Ishikawa (cell line): ENCODE measurements at regions not wholly inside any gene's neighbourhood (a gene's known extent, or its start where the extent isn't known, plus 50 kb on each side); places are given as distances from the start of the nearest gene placed in this dataset.

Source experiments
- CEBPB ChIP-seq: IDR thresholded peaks from 2 replicates; pipeline ENCODE4 v1.6.1; 2012
- CREB1 ChIP-seq: IDR thresholded peaks from 2 replicates; pipeline ENCODE4 v1.6.1; 2012; ENCODE audit warnings: low read depth
- EGR1 ChIP-seq: IDR thresholded peaks from 2 replicates; pipeline ENCODE4 v1.6.1; 2012
- EP300 ChIP-seq: IDR thresholded peaks from 2 replicates; pipeline ENCODE4 v1.6.1; 2012; ENCODE audit warnings: borderline replicate concordance
- FOXM1 ChIP-seq: IDR thresholded peaks from 2 replicates; pipeline ENCODE4 v1.6.1; 2012; ENCODE audit warnings: low read depth, borderline replicate concordance
- NFIC ChIP-seq: IDR thresholded peaks from 2 replicates; pipeline ENCODE4 v1.6.1; 2012
- RAD21 ChIP-seq: IDR thresholded peaks from 2 replicates; pipeline ENCODE4 v1.6.1; 2012; ENCODE audit warnings: low read depth
- TAF1 ChIP-seq: IDR thresholded peaks from 2 replicates; pipeline ENCODE4 v1.6.1; 2012; ENCODE audit warnings: low read depth, mild to moderate bottlenecking
- TCF12 ChIP-seq: IDR thresholded peaks from 2 replicates; pipeline ENCODE4 v1.6.1; 2012; ENCODE audit warnings: low read depth
- TEAD4 ChIP-seq: IDR thresholded peaks from 2 replicates; pipeline ENCODE4 v1.6.1; 2012
- USF1 ChIP-seq: IDR thresholded peaks from 2 replicates; pipeline ENCODE4 v1.6.1; 2012
- YY1 ChIP-seq: IDR thresholded peaks from 2 replicates; pipeline ENCODE4 v1.6.1; 2012; ENCODE audit warnings: low read depth
- ZBTB7A ChIP-seq: IDR thresholded peaks from 2 replicates; pipeline ENCODE4 v1.6.1; 2012; ENCODE audit warnings: low read depth
- TF ChIP-seq, protein P1 (sequence below): IDR thresholded peaks from 2 replicates; pipeline ENCODE4 v1.6.1; 2012
- TF ChIP-seq, protein P2 (sequence below): IDR thresholded peaks from 2 replicates; pipeline ENCODE4 v1.6.1; 2012; ENCODE audit warnings: low read depth, mild to moderate bottlenecking

GRCh38 chr5:17697671-17698070, 63.4 kb downstream of the TAF11L14 start:
- TF ChIP-seq YY1: no peak
- TF ChIP-seq, protein P1, sequence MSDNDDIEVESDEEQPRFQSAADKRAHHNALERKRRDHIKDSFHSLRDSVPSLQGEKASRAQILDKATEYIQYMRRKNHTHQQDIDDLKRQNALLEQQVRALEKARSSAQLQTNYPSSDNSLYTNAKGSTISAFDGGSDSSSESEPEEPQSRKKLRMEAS: no peak
- TF ChIP-seq, protein P2, sequence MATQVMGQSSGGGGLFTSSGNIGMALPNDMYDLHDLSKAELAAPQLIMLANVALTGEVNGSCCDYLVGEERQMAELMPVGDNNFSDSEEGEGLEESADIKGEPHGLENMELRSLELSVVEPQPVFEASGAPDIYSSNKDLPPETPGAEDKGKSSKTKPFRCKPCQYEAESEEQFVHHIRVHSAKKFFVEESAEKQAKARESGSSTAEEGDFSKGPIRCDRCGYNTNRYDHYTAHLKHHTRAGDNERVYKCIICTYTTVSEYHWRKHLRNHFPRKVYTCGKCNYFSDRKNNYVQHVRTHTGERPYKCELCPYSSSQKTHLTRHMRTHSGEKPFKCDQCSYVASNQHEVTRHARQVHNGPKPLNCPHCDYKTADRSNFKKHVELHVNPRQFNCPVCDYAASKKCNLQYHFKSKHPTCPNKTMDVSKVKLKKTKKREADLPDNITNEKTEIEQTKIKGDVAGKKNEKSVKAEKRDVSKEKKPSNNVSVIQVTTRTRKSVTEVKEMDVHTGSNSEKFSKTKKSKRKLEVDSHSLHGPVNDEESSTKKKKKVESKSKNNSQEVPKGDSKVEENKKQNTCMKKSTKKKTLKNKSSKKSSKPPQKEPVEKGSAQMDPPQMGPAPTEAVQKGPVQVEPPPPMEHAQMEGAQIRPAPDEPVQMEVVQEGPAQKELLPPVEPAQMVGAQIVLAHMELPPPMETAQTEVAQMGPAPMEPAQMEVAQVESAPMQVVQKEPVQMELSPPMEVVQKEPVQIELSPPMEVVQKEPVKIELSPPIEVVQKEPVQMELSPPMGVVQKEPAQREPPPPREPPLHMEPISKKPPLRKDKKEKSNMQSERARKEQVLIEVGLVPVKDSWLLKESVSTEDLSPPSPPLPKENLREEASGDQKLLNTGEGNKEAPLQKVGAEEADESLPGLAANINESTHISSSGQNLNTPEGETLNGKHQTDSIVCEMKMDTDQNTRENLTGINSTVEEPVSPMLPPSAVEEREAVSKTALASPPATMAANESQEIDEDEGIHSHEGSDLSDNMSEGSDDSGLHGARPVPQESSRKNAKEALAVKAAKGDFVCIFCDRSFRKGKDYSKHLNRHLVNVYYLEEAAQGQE: no peak
- no peak for TF ChIP-seq EP300
- TF ChIP-seq CREB1: no peak
- no peak for TF ChIP-seq EGR1
- TF ChIP-seq CEBPB: no peak
- no peak for TF ChIP-seq NFIC
- no peak for TF ChIP-seq TAF1
- no peak for TF ChIP-seq TEAD4
- no peak for TF ChIP-seq ZBTB7A
- no peak for TF ChIP-seq USF1

DNA sequence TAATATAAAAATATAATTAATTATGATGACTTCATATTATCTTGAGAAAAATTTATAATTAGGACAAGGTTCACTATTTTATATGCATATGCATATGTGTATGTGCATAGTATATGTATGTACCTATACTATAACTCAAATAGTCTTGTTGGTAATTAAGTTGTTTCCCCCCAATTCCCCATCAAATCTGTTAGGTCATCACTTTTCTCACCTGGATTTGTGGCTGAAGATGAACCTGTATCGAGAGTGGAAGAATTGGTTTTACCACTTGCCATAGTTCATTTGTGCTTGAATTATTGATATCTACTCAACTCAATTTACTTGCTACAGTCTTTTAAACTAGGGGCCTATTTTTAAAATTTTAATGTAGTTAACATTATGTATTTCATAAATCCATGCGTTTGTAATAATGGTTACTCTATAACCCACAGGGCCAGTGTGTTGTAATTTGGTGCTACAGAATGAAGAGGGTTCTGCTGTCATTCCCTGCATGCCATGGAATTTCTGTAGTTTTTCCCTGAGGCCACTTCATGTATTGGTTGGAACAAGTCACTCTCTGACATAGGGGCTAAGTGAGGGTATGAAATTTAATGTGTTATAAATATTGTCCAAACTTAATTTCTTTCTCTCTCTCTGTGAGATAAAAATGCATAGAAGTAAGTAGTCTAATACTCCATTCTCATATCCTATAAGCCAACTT, 74.9 kb downstream of the TAF11L14 start:
- TF ChIP-seq USF1: no peak
- TF ChIP-seq, protein P2: no peak
- TF ChIP-seq RAD21: no peak
- TF ChIP-seq TAF1: no peak
- TF ChIP-seq EGR1: no peak
- no peak for TF ChIP-seq CEBPB
- no peak for TF ChIP-seq TEAD4
- TF ChIP-seq FOXM1: no peak
- no peak for TF ChIP-seq NFIC
- no peak for TF ChIP-seq TCF12
- TF ChIP-seq CREB1: no peak
- no peak for TF ChIP-seq ZBTB7A

GRCh38 chr5:17713301-17713700, 79.0 kb downstream of the TAF11L14 start:
- TF ChIP-seq TCF12 (no peak), EP300 (no peak), CEBPB (no peak), YY1 (no peak), TAF1 (no peak), CREB1 (no peak), ZBTB7A (no peak), NFIC (no peak), USF1 (no peak), RAD21 (no peak), FOXM1 (no peak), TEAD4 (no peak), EGR1 (no peak)
- TF ChIP-seq, protein P1: no peak
- TF ChIP-seq, protein P2: no peak

DNA sequence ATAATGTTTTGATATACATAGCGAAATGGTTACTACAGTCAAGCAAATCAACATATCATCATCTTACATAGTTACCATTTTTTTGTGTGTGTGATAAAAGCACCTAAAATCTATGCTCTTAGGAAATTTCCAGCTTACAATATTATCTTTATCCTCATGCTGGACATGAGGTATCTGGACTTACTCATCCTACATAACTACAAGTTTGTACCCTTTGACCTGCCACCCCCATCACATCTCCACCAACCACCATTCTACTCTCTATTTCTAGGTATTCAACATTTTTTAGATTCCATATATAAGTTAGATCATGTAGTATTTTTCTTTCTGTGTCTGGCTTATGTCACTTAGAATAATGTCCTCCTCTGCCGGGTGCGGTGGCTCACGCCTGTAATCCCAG, 79.9 kb downstream of the TAF11L14 start:
- no peak for TF ChIP-seq CEBPB
- TF ChIP-seq CREB1: no peak
- no peak for TF ChIP-seq RAD21
- TF ChIP-seq TEAD4: no peak
- TF ChIP-seq NFIC: no peak
- no peak for TF ChIP-seq ZBTB7A
- TF ChIP-seq YY1: no peak
- TF ChIP-seq EGR1: no peak
- TF ChIP-seq EP300: no peak
- no peak for TF ChIP-seq TCF12
- TF ChIP-seq FOXM1: no peak
- TF ChIP-seq TAF1: no peak
- TF ChIP-seq, protein P1: no peak
- TF ChIP-seq USF1: no peak
- TF ChIP-seq, protein P2: no peak
